GM19397 (cell line): ENCODE measurements at regions not wholly inside any gene's neighbourhood (a gene's known extent, or its start where the extent isn't known, plus 50 kb on each side); places are given as distances from the start of the nearest gene placed in this dataset.
"Not testable (repeated sequence)": the region's sequence is repeated elsewhere in the genome, so short reads cannot be mapped to it uniquely, and the experiment has no call there.

Experiments used
- ATAC-seq: cut with Tn5 transposase; IDR thresholded peaks from one replicate; pipeline ENCODE4 v1.9.1; 2021; ENCODE audit warnings: mild to moderate bottlenecking, moderate library complexity; ENCODE audit not compliant: unreplicated experiment

GRCh38 chr2:88857274-88857741 is 165.8 kb downstream of the RPIA start:
- no peak for ATAC-seq

- peak; percentile 24 for ATAC-seq
Observed at GRCh38 chr2:88857951-88858411, 166.5 kb downstream of the RPIA start.

GRCh38 chr2:88859461-88859860 is 168.0 kb downstream of the RPIA start:
- no peak for ATAC-seq

GRCh38 chr2:88860421-88861075 is 169.1 kb downstream of the RPIA start:
- ATAC-seq = no peak

GRCh38 chr2:88865801-88866371 is 174.4 kb downstream of the RPIA start:
- ATAC-seq = peak; percentile 67

GRCh38 chr2:88866756-88867155 is 175.3 kb downstream of the RPIA start:
- ATAC-seq = no peak

GRCh38 chr2:88868861-88869260 is 177.4 kb downstream of the RPIA start:
- no peak for ATAC-seq

- ATAC-seq = no peak
Observed at GRCh38 chr2:88870267-88870839, 178.9 kb downstream of the RPIA start.

- no peak for ATAC-seq
Observed at GRCh38 chr2:88871336-88871735, 179.9 kb downstream of the RPIA start.

- ATAC-seq = no peak
Observed at GRCh38 chr2:88873620-88874019, 182.1 kb downstream of the RPIA start.

- no peak for ATAC-seq
Observed at GRCh38 chr2:88874063-88874657, 182.7 kb downstream of the RPIA start.

GRCh38 chr2:88875736-88876135 is 184.3 kb downstream of the RPIA start:
- no peak for ATAC-seq

- ATAC-seq = no peak
Observed at GRCh38 chr2:88880441-88880953, 189.0 kb downstream of the RPIA start.

GRCh38 chr2:88885275-88885674 is 193.8 kb downstream of the RPIA start:
- peak; percentile 74 for ATAC-seq

- ATAC-seq = no peak
Observed at GRCh38 chr2:88885679-88886416, 194.4 kb downstream of the RPIA start.

GRCh38 chr2:88887466-88887865 is 196.0 kb downstream of the RPIA start:
- ATAC-seq = not testable (repeated sequence)

- ATAC-seq = no peak
Observed at GRCh38 chr2:88892207-88892606, 200.7 kb downstream of the RPIA start.

GRCh38 chr2:88892788-88893187 is 201.3 kb downstream of the RPIA start:
- no peak for ATAC-seq

GRCh38 chr2:88896971-88897370 is 205.5 kb downstream of the RPIA start:
- no peak for ATAC-seq

GRCh38 chr2:88897715-88898114 is 206.2 kb downstream of the RPIA start:
- no peak for ATAC-seq

- ATAC-seq = peak; percentile 71
Observed at GRCh38 chr2:88903749-88904353, 212.4 kb downstream of the RPIA start.
